Smooth muscle cell (in vitro differentiated cells): ENCODE measurements at regions not wholly inside any gene's neighbourhood (a gene's known extent, or its start where the extent isn't known, plus 50 kb on each side); places are given as distances from the start of the nearest gene placed in this dataset.

Experiments used
- DNase-seq: peaks from one replicate; lab custom pipeline; 2025; ENCODE audit not compliant: unreplicated experiment; lab: John Stamatoyannopoulos, UW
- H2AFZ ChIP-seq: fragments of 200-600 bp; sonication (generic); 2 replicates; pipeline ENCODE4 v1.6.0; 2016; ENCODE audit warnings: antibody characterized with exemption, low read depth, mild to moderate bottlenecking
- H3F3A ChIP-seq: fragments of 200-600 bp; sonication (generic); 2 replicates; pipeline ENCODE4 v1.6.0; 2017; ENCODE audit warnings: antibody characterized with exemption, low read depth
- H3K27ac ChIP-seq: fragments of 200-600 bp; sonication (generic); 2 replicates; pipeline ENCODE4 v1.5.1; 2016; ENCODE audit warnings: low read depth, mild to moderate bottlenecking
- H3K27me3 ChIP-seq: fragments of 200-600 bp; sonication (generic); 2 replicates; pipeline ENCODE4 v1.6.1; 2016; ENCODE audit warnings: low read depth, mild to moderate bottlenecking
- H3K36me3 ChIP-seq: fragments of 200-600 bp; sonication (generic); 2 replicates; pipeline ENCODE4 v1.5.1; 2016; ENCODE audit warnings: low read depth
- H3K4me1 ChIP-seq: fragments of 200-600 bp; sonication (generic); 2 replicates; pipeline ENCODE4 v1.5.1; 2016; ENCODE audit warnings: low read depth
- H3K4me2 ChIP-seq: fragments of 200-600 bp; sonication (generic); 2 replicates; pipeline ENCODE4 v1.6.0; 2016; ENCODE audit warnings: mild to moderate bottlenecking
- H3K4me3 ChIP-seq: fragments of 200-600 bp; sonication (generic); 2 replicates; pipeline ENCODE4 v1.5.1; 2016; ENCODE audit warnings: mild to moderate bottlenecking
- H3K79me2 ChIP-seq: fragments of 200-600 bp; sonication (generic); 2 replicates; pipeline ENCODE4 v1.6.0; 2016; ENCODE audit warnings: low read depth, mild to moderate bottlenecking
- H3K9ac ChIP-seq: fragments of 200-600 bp; sonication (generic); 2 replicates; pipeline ENCODE4 v1.6.0; 2016; ENCODE audit warnings: low read depth
- H3K9me3 ChIP-seq: fragments of 200-600 bp; sonication (generic); replicated peaks from 2 replicates; pipeline ENCODE4 v1.5.1; 2016; ENCODE audit warnings: low read depth
- H4K20me1 ChIP-seq: fragments of 200-600 bp; sonication (generic); 2 replicates; pipeline ENCODE4 v1.6.0; 2016; ENCODE audit warnings: low read depth
- CTCF ChIP-seq: fragments of 200-600 bp; sonication (generic); IDR thresholded peaks from 2 replicates; pipeline ENCODE4 v1.5.1; 2017; ENCODE audit warnings: borderline replicate concordance, mild to moderate bottlenecking, antibody characterized with exemption; ENCODE audit not compliant: insufficient read depth, poor library complexity, severe bottlenecking
- WGBS: methylation state at CpG from one replicate; pipeline ENCODE4 v1.1.7; 2016; ENCODE audit warnings: low lambda C conversion rate; 5-methylcytosine and 5-hydroxymethylcytosine counted together

- no peaks in the 10 kb centered on the region for H3F3A ChIP-seq
- no peak overlapping the region for H2AFZ ChIP-seq
- H3K4me1 ChIP-seq = no peaks in the 10 kb centered on the region
- DNase-seq = no peak
- H3K4me2 ChIP-seq = no peak overlapping the region
- H3K9me3 ChIP-seq = no peaks in the 10 kb centered on the region
- H3K9ac ChIP-seq = no peak overlapping the region
- H3K36me3 ChIP-seq = no peaks in the 10 kb centered on the region
- H3K4me3 ChIP-seq = no peak overlapping the region
- no peaks in the 10 kb centered on the region for H4K20me1 ChIP-seq
- no peak overlapping the region for H3K27ac ChIP-seq
- H3K27me3 ChIP-seq = no peaks in the 10 kb centered on the region
- no peaks in the 10 kb centered on the region for H3K79me2 ChIP-seq
- 57% methylated on average over 1 of the region's 1 CpG for WGBS
- no peak for TF ChIP-seq CTCF
These were observed 918.9 kb upstream of the EPHA5 start for GRCh38 chr4:66589183-66589582.

- H4K20me1 ChIP-seq = no peaks in the 10 kb centered on the region
- H3K4me3 ChIP-seq = no peak overlapping the region
- no peaks in the 10 kb centered on the region for H3K27me3 ChIP-seq
- no peak overlapping the region for H3K9ac ChIP-seq
- H3K4me1 ChIP-seq = no peaks in the 10 kb centered on the region
- no peak for TF ChIP-seq CTCF
- no peak overlapping the region for H3K4me2 ChIP-seq
- no peak overlapping the region for H2AFZ ChIP-seq
- no peaks in the 10 kb centered on the region for H3F3A ChIP-seq
- no peak overlapping the region for H3K27ac ChIP-seq
- no peaks in the 10 kb centered on the region for H3K79me2 ChIP-seq
- no peak for DNase-seq
- H3K36me3 ChIP-seq = no peaks in the 10 kb centered on the region
- H3K9me3 ChIP-seq = no peaks in the 10 kb centered on the region
- WGBS = 77% methylated on average over 1 of the region's 1 CpG
These were observed 915.5 kb upstream of the EPHA5 start for GRCh38 chr4:66585767-66586166.

GRCh38 chr4:66577922-66578321 is 907.6 kb upstream of the EPHA5 start:
- no peak overlapping the region for H3K4me3 ChIP-seq
- no peak for DNase-seq
- H3K79me2 ChIP-seq = no peaks in the 10 kb centered on the region
- H2AFZ ChIP-seq = no peak overlapping the region
- 37% methylated on average over 2 of the region's 2 CpGs for WGBS
- no peak for TF ChIP-seq CTCF
- H3K4me1 ChIP-seq = no peaks in the 10 kb centered on the region
- H3K36me3 ChIP-seq = no peaks in the 10 kb centered on the region
- no peak overlapping the region for H3K27ac ChIP-seq
- no peaks in the 10 kb centered on the region for H4K20me1 ChIP-seq
- no peak overlapping the region for H3K9ac ChIP-seq
- H3K4me2 ChIP-seq = no peak overlapping the region
- H3K27me3 ChIP-seq = peaks cover 5% of the 10 kb centered on the region
- no peaks in the 10 kb centered on the region for H3K9me3 ChIP-seq
- H3F3A ChIP-seq = no peaks in the 10 kb centered on the region

- no peak overlapping the region for H3K9ac ChIP-seq
- 70% methylated on average over 11 of the region's 11 CpGs for WGBS
- H3K36me3 ChIP-seq = no peaks in the 10 kb centered on the region
- H3F3A ChIP-seq = no peaks in the 10 kb centered on the region
- no peaks in the 10 kb centered on the region for H3K4me1 ChIP-seq
- no peak for DNase-seq
- no peaks in the 10 kb centered on the region for H3K9me3 ChIP-seq
- H3K4me3 ChIP-seq = no peak overlapping the region
- H3K79me2 ChIP-seq = no peaks in the 10 kb centered on the region
- H4K20me1 ChIP-seq = no peaks in the 10 kb centered on the region
- TF ChIP-seq CTCF = no peak
- H3K27ac ChIP-seq = no peak overlapping the region
- H3K4me2 ChIP-seq = no peak overlapping the region
- peaks cover 5% of the 10 kb centered on the region for H3K27me3 ChIP-seq
- H2AFZ ChIP-seq = no peak overlapping the region
These were observed 904.9 kb upstream of the EPHA5 start for GRCh38 chr4:66575008-66575696.
